Umbilical cord (tissue), 1 donor: ENCODE measurements at regions not wholly inside any gene's neighbourhood (a gene's known extent, or its start where the extent isn't known, plus 50 kb on each side); places are given as distances from the start of the nearest gene placed in this dataset.
"Not testable (repeated sequence)": the region's sequence is repeated elsewhere in the genome, so short reads cannot be mapped to it uniquely, and the experiment has no call there.

Experiments used
- DNase-seq: peaks from one replicate; pipeline ENCODE4 v3.0.0-alpha.2; 2015; ENCODE audit warnings: low spot score

DNA sequence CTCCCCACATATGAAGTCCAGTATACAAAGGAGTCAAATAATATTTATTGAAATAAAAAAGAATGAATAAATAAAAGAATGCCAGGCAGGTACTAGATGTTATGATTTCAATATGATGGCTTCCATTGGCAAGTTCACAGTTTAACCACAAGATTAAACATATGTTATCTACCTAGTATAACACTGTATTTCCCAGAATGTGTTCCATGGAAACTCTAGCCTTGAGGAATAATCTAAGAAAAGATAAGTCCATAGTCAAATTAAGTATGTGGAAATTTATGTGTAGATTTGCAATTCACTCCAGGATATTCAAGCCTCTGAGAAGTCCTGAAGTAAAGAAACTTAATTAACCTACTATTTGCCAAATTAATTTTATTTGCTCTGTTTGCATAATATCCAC, 71.1 kb upstream of the FMNL2 start:
- DNase-seq: no peak

DNA sequence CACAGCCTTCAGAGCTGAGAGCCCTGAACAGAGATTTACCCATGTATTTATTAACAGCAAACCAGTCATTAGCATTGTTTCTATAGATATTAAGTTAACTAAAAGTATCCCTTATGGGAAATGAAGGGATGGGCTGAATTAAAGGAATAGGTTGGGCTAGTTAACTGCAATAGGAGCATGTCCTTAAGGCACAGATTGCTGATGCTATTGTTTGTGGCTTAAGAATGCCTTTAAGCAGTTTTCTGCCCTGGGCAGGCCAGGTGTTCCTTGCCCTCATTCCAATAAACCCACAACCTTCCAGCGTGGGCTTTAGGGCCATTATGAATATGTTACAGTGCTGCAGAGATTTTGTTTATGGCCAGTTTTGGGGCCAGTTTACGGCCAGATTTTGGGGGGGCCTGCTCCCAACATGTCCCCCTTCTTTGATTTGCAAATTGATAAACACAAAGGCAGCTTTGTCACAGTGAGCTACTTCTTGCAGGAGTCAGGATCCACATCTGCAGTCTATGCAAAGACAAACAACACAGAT, 61.2 kb upstream of the FMNL2 start:
- not testable (repeated sequence) for DNase-seq

DNA sequence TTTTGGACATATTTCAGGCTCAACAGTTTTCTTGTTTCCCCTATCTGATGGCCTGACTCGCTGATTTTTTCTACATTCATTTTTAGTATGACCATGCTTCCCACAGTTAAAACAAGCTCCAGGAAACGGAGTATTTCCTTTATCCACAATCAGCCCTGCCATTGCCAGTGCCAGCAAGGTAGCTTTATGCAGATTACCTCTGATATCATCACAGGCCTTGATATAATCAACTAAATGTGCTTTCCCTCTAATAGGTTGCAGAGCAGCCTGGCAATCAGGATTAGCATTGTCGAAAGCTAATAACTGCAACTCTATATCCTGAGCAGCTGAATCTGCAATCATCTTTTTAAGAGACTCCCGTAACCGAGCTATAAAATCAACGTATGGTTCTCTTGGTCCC, 57.1 kb upstream of the FMNL2 start:
- DNase-seq: not testable (repeated sequence)

DNA sequence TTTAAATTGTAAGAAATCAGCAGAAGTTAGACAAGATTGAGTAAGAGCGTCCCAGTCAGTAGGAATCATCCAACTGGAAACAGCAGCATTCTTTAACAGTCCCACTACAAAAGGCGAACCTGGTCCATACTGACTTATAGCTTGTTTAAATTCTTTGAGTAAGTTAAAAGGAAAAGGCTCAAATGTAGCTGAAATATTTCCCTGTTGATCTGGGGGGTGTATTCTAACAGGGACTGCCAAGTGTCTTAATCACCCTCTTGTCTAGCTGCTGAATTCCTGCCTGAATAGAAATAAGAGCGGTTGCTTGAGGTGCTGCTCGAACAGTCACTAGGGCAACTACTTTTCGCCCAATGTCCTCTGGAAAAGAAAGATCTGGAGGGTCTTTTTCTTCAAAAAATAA, 56.4 kb upstream of the FMNL2 start:
- DNase-seq: no peak

DNA sequence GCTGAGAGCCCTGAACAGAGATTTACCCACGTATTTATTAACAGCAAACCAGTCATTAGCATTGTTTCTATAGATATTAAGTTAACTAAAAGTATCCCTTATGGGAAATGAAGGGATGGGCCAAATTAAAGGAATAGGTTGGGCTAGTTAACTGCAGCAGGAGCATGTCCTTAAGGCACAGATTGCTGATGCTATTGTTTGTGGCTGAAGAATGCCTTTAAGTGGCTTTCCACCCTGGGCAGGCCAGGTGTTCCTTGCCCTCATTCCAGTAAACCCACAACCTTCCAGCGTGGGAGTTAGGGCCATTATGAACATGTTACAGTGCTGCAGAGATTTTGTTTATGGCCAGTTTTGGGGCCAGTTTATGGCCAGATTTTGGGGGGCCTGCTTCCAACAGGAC, 55.6 kb upstream of the FMNL2 start:
- not testable (repeated sequence) for DNase-seq

DNA sequence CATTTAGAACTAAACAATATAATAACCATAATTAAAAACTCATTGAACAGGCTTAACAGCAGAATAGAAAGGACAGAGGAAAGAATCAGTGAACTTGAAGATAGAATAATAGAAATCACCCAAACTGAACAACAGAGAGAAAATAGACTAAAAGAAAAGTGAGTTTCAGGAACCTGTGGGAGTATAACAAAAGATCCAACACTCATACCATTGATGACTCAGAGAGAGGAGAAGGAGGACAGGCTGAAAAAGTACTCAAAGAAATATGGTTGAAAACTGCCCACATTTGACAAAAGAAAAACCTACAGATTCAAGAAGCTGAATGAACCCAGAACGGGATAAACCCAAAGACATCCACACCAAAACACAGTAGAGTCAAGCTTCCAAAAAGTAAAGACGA, 54.2 kb upstream of the FMNL2 start:
- no peak for DNase-seq

DNA sequence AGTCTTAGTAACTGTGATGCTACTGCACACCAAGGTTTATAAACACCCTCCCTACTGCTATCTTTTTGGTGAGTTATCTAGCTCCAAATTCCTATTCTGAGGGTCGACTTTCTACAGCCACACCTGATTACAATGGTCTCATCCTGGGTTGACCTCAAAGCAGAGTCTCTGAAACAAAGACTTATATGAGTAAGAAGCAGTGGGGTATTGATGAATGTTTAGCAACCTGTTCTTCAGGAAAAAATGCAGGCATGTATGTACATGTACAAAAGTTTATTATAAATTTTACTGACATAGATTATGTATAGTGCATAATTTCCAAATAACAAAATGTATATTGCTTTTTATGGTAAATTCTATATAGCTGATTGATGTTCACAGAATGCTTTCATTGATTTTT, 51.6 kb upstream of the FMNL2 start:
- no peak for DNase-seq

DNA sequence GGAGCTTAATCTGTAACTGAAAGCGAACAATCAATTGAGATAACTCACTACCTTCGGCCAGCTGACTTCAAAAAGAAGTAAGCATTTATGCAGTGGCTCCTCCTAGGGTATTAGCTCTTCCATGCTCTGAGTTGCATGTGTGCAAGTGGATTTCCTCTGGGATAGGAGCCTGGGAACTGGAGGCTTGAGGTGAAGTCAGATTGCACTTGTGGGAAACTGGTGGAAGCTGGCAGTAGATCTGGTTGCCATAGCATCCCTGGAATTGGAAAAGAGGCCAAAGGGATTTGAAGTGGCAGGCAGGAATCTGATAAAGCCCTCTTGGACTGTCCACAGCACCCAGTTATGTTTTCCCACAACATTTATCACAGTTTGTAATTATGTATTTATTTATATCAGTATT, 50.6 kb upstream of the FMNL2 start:
- peak; percentile 11 for DNase-seq
